ENCODE measurements at regions not wholly inside any gene's neighbourhood (a gene's known extent, or its start where the extent isn't known, plus 50 kb on each side); places are given as distances from the start of the nearest gene placed in this dataset.

DNA sequence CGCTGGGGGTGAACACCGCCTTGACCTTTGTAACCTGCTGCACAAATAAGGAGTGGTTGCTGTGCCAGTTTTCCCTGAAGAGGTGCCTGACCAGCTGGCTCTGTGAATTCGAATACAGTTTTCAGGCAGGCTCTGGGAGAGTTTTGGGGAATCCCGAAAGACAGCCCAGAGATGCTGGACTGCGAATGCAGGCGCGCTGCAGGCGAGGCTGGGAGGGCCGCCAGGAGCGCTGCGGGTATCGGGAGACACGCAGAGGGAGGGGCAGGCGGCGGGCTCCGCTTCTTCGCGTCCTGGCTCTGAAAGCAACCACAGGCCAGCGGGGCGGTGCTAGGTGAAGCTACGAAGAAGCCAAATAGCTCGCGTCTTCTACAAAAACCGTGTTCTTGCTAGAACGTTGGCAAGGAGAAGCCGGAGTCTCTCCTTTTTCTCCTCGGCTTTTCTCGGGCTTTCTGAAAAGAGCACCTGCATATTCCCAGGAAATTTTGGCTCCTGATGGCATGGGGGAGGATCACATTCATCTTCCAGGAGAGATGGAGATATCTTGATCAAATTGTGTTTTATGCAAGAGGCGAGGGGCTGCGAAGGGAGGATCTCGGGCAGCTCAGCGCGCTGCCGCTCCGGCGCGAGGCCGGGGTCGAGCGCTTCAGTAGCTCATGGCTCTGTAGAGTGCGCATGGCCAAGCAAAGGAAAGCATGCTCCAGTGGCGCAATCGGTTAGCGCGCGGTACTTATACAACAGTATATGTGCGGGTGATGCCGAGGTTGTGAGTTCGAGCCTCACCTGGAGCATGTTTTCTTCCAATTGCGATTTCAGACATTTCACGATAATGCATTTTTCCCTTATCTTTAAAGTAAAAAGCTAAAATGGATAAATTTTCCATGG, 158.1 kb upstream of the ZNF184 start:
- TF ChIP-seq, protein P1, sequence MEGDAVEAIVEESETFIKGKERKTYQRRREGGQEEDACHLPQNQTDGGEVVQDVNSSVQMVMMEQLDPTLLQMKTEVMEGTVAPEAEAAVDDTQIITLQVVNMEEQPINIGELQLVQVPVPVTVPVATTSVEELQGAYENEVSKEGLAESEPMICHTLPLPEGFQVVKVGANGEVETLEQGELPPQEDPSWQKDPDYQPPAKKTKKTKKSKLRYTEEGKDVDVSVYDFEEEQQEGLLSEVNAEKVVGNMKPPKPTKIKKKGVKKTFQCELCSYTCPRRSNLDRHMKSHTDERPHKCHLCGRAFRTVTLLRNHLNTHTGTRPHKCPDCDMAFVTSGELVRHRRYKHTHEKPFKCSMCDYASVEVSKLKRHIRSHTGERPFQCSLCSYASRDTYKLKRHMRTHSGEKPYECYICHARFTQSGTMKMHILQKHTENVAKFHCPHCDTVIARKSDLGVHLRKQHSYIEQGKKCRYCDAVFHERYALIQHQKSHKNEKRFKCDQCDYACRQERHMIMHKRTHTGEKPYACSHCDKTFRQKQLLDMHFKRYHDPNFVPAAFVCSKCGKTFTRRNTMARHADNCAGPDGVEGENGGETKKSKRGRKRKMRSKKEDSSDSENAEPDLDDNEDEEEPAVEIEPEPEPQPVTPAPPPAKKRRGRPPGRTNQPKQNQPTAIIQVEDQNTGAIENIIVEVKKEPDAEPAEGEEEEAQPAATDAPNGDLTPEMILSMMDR (IDR thresholded peaks at IDR 0.05): no peak
- TF ChIP-seq POLR2A (IDR thresholded peaks at IDR 0.05): no peak
